ENCODE measurements at regions not wholly inside any gene's neighbourhood (a gene's known extent, or its start where the extent isn't known, plus 50 kb on each side); places are given as distances from the start of the nearest gene placed in this dataset.

DNA sequence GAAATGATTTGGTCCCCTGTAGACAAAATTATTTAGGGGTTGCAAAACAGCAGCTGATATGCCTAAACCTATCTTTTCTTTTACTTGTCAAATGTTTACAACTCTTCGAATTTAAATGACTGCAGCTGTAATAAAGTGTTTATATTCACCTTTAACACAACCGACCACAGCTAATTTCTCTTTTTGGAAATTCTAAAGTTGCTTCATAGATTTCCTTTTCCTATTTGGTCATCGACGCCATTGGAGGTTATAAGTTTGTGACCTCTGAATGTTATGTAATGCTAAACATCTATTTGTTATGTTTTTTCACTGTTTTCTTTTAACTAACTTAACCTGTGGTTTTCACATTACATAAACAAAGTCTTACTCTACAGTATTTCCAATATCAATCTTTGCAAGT, 1094.9 kb upstream of the EPHA6 start:
- Histone ChIP-seq H3K79me2 (ENCODE audit: low read length) (no peaks in the 10 kb centered on the region), H3K4me3 (ENCODE audit: low read length) (no peak overlapping the region), H3K9ac (ENCODE audit: low read length) (no peak overlapping the region), H3K9me2 (replicated peaks; ENCODE audit: low read length) (no peaks in the 10 kb centered on the region), H3K27me3 (ENCODE audit: low read length) (no peaks in the 10 kb centered on the region), H3K4me1 (ENCODE audit: insufficient read depth, low read length) (no peaks in the 10 kb centered on the region), H3K36me3 (ENCODE audit: low read depth, low read length) (no peaks in the 10 kb centered on the region), H3K4me2 (ENCODE audit: low read length) (no peak overlapping the region), H3K27ac (ENCODE audit: low read length) (no peak overlapping the region), H4K20me1 (ENCODE audit: low read length) (no peaks in the 10 kb centered on the region), H3F3A (ENCODE audit: low read length, unreplicated experiment) (no peaks in the 10 kb centered on the region), H2AFZ (ENCODE audit: low read length) (0 out of 2 replicates have a peak overlapping the region, but pooled peaks have one; percentile 28), H3K9me3 (ENCODE audit: low read length) (no peaks in the 10 kb centered on the region)
- intact Hi-C loops (cut with micrococcal nuclease): no loop called here
- DNase-seq (no peak), ATAC-seq (no peak)
- TF ChIP-seq, protein P1, sequence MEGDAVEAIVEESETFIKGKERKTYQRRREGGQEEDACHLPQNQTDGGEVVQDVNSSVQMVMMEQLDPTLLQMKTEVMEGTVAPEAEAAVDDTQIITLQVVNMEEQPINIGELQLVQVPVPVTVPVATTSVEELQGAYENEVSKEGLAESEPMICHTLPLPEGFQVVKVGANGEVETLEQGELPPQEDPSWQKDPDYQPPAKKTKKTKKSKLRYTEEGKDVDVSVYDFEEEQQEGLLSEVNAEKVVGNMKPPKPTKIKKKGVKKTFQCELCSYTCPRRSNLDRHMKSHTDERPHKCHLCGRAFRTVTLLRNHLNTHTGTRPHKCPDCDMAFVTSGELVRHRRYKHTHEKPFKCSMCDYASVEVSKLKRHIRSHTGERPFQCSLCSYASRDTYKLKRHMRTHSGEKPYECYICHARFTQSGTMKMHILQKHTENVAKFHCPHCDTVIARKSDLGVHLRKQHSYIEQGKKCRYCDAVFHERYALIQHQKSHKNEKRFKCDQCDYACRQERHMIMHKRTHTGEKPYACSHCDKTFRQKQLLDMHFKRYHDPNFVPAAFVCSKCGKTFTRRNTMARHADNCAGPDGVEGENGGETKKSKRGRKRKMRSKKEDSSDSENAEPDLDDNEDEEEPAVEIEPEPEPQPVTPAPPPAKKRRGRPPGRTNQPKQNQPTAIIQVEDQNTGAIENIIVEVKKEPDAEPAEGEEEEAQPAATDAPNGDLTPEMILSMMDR (conservative IDR thresholded peaks at IDR 0.05; ENCODE audit: low read depth, low read length): no peak
- ChIA-PET POLR2A (ENCODE audit: unreplicated experiment) (no interaction called here), CTCF (no interaction called here)
- BruUV-seq (replicated peaks): no TSS peak

DNA sequence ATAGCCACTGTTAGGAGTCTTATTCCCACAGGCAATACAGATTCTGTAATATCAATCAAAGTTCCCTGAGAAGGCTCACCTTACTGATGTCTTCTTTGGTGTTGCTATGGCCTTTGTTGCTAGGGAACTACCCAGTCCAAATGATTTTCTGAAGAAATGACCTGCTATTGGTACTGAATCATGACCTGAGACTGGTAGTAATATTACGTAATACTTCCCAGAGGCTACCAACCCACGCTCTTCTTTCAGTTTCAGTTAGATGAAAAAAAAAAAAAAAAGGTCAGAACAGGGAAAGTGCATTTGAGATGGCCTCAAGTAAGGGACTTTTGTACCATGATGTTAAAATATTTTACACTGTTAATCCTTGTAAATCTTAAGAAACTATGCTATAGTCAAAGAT, 1092.5 kb upstream of the EPHA6 start:
- no peaks in the 10 kb centered on the region for H3F3A ChIP-seq (ENCODE audit: low read length, unreplicated experiment)
- H4K20me1 ChIP-seq (ENCODE audit: low read length): no peaks in the 10 kb centered on the region
- no peaks in the 10 kb centered on the region for H3K79me2 ChIP-seq (ENCODE audit: low read length)
- H3K9me3 ChIP-seq (ENCODE audit: low read length): no peaks in the 10 kb centered on the region
- no peaks in the 10 kb centered on the region for H3K9me2 ChIP-seq (replicated peaks; ENCODE audit: low read length)
- H3K27ac ChIP-seq (ENCODE audit: low read length): no peak overlapping the region
- CTCF ChIA-PET: no interaction called here
- TF ChIP-seq, protein P1 (conservative IDR thresholded peaks at IDR 0.05; ENCODE audit: low read depth, low read length): no peak
- TF ChIP-seq EZH2 (IDR thresholded peaks at IDR 0.05; ENCODE audit: low read length, unreplicated experiment) (no peak), EZH2phosphoT487 (IDR thresholded peaks at IDR 0.05; ENCODE audit: borderline replicate concordance, low read length) (no peak)
- no peak for ATAC-seq
- H3K9ac ChIP-seq (ENCODE audit: low read length): no peak overlapping the region
- POLR2A ChIA-PET (ENCODE audit: unreplicated experiment): no interaction called here
- no peaks in the 10 kb centered on the region for H3K4me1 ChIP-seq (ENCODE audit: insufficient read depth, low read length)
- no TSS peak for BruUV-seq (replicated peaks)
- DNase-seq: peak; percentile 3
- H3K27me3 ChIP-seq (ENCODE audit: low read length): no peaks in the 10 kb centered on the region
- H3K4me3 ChIP-seq (ENCODE audit: low read length): no peak overlapping the region
- no peak overlapping the region for H2AFZ ChIP-seq (ENCODE audit: low read length)
- intact Hi-C loops (cut with micrococcal nuclease): no loop called here
- no peaks in the 10 kb centered on the region for H3K36me3 ChIP-seq (ENCODE audit: low read depth, low read length)
- no peak overlapping the region for H3K4me2 ChIP-seq (ENCODE audit: low read length)

DNA sequence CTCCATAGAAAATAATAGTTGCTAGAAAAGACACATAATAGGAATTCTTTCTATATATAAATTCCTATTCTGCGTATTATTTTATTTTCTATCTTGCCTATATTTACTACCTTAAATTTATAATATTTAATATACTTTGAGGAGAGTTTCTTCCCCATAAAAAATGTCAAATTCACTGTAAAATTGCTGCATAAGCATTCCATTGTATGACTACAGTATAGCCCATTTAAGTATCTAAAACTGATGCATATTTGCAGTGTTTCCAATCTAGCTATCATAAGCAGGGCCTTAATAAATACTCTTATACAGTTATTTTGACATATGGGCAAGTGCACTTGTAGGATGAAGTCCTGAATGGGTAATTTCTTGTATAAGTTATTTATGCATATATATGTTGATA, 1088.6 kb upstream of the EPHA6 start:
- H3K9ac ChIP-seq (ENCODE audit: low read length): no peak overlapping the region
- DNase-seq (no peak), ATAC-seq (no peak)
- H2AFZ ChIP-seq (ENCODE audit: low read length): no peak overlapping the region
- H3K27me3 ChIP-seq (ENCODE audit: low read length): no peaks in the 10 kb centered on the region
- no peak overlapping the region for H3K4me2 ChIP-seq (ENCODE audit: low read length)
- no peaks in the 10 kb centered on the region for H3K4me1 ChIP-seq (ENCODE audit: insufficient read depth, low read length)
- POLR2A ChIA-PET (ENCODE audit: unreplicated experiment): no interaction called here
- no peaks in the 10 kb centered on the region for H4K20me1 ChIP-seq (ENCODE audit: low read length)
- H3K9me3 ChIP-seq (ENCODE audit: low read length): no peaks in the 10 kb centered on the region
- H3K36me3 ChIP-seq (ENCODE audit: low read depth, low read length): no peaks in the 10 kb centered on the region
- intact Hi-C loops (cut with micrococcal nuclease): no loop called here
- H3K4me3 ChIP-seq (ENCODE audit: low read length): no peak overlapping the region
- no peaks in the 10 kb centered on the region for H3F3A ChIP-seq (ENCODE audit: low read length, unreplicated experiment)
- H3K27ac ChIP-seq (ENCODE audit: low read length): no peak overlapping the region
- CTCF ChIA-PET: no interaction called here
- H3K79me2 ChIP-seq (ENCODE audit: low read length): no peaks in the 10 kb centered on the region
- no peak for TF ChIP-seq EZH2phosphoT487 (IDR thresholded peaks at IDR 0.05; ENCODE audit: borderline replicate concordance, low read length)
- H3K9me2 ChIP-seq (replicated peaks; ENCODE audit: low read length): no peaks in the 10 kb centered on the region
- BruUV-seq (replicated peaks): no TSS peak

Measured in PC-3 (cell line).